Smooth muscle cell (in vitro differentiated cells): ENCODE measurements at regions not wholly inside any gene's neighbourhood (a gene's known extent, or its start where the extent isn't known, plus 50 kb on each side); places are given as distances from the start of the nearest gene placed in this dataset.

Experiments used
- DNase-seq: peaks from one replicate; lab custom pipeline; 2025; ENCODE audit not compliant: unreplicated experiment; lab: John Stamatoyannopoulos, UW
- H2AFZ ChIP-seq: fragments of 200-600 bp; sonication (generic); 2 replicates; pipeline ENCODE4 v1.6.0; 2016; ENCODE audit warnings: antibody characterized with exemption, low read depth, mild to moderate bottlenecking
- H3F3A ChIP-seq: fragments of 200-600 bp; sonication (generic); 2 replicates; pipeline ENCODE4 v1.6.0; 2017; ENCODE audit warnings: antibody characterized with exemption, low read depth
- H3K27ac ChIP-seq: fragments of 200-600 bp; sonication (generic); 2 replicates; pipeline ENCODE4 v1.5.1; 2016; ENCODE audit warnings: low read depth, mild to moderate bottlenecking
- H3K27me3 ChIP-seq: fragments of 200-600 bp; sonication (generic); 2 replicates; pipeline ENCODE4 v1.6.1; 2016; ENCODE audit warnings: low read depth, mild to moderate bottlenecking
- H3K36me3 ChIP-seq: fragments of 200-600 bp; sonication (generic); 2 replicates; pipeline ENCODE4 v1.5.1; 2016; ENCODE audit warnings: low read depth
- H3K4me1 ChIP-seq: fragments of 200-600 bp; sonication (generic); 2 replicates; pipeline ENCODE4 v1.5.1; 2016; ENCODE audit warnings: low read depth
- H3K4me2 ChIP-seq: fragments of 200-600 bp; sonication (generic); 2 replicates; pipeline ENCODE4 v1.6.0; 2016; ENCODE audit warnings: mild to moderate bottlenecking
- H3K4me3 ChIP-seq: fragments of 200-600 bp; sonication (generic); 2 replicates; pipeline ENCODE4 v1.5.1; 2016; ENCODE audit warnings: mild to moderate bottlenecking
- H3K79me2 ChIP-seq: fragments of 200-600 bp; sonication (generic); 2 replicates; pipeline ENCODE4 v1.6.0; 2016; ENCODE audit warnings: low read depth, mild to moderate bottlenecking
- H3K9ac ChIP-seq: fragments of 200-600 bp; sonication (generic); 2 replicates; pipeline ENCODE4 v1.6.0; 2016; ENCODE audit warnings: low read depth
- H3K9me3 ChIP-seq: fragments of 200-600 bp; sonication (generic); replicated peaks from 2 replicates; pipeline ENCODE4 v1.5.1; 2016; ENCODE audit warnings: low read depth
- H4K20me1 ChIP-seq: fragments of 200-600 bp; sonication (generic); 2 replicates; pipeline ENCODE4 v1.6.0; 2016; ENCODE audit warnings: low read depth
- CTCF ChIP-seq: fragments of 200-600 bp; sonication (generic); IDR thresholded peaks from 2 replicates; pipeline ENCODE4 v1.5.1; 2017; ENCODE audit warnings: borderline replicate concordance, mild to moderate bottlenecking, antibody characterized with exemption; ENCODE audit not compliant: insufficient read depth, poor library complexity, severe bottlenecking
- WGBS: methylation state at CpG from one replicate; pipeline ENCODE4 v1.1.7; 2016; ENCODE audit warnings: low lambda C conversion rate; 5-methylcytosine and 5-hydroxymethylcytosine counted together

DNA sequence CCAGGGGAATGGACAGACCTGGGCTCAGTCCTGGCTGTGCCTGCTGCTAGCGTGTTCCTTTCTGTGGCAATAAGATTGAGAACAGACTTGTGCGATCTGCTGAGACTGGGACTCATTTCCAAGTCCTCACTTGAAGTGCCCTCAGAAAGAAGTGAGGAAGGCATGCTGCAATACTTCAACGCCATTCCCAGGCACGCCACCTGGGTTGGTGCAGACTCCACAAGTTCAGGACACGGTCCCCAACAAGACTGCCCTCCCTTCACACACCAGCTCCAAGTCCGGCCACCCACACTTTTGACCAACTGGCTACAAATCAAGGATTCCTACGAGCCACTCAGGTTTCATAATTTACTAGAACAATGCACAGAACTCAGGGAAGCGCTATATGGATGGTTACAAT, 391.8 kb upstream of the SULF2 start:
- Histone ChIP-seq H3K27ac (no peak overlapping the region), H3K79me2 (no peaks in the 10 kb centered on the region)

DNA sequence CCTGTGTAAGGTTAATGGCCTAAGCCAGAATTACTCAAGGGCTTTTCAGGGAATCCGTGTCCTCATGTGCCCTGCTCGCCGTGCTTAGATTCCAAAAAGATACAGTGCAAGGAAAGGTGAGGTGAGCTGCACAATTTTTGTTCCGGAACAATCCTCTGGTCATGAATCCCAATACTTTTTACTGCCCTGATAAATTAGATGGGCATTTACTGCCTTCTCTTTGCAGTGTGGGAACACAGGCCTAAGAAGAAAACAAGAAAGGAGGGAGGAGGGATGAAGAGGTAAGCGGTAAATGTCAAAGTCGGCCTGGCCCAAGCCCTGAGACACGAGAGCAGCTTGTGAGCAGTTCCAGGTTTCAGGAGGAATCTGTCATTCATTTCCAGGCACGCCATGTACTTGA, 390.9 kb upstream of the SULF2 start:
- Histone ChIP-seq H3K9me3 (no peaks in the 10 kb centered on the region), H3F3A (no peaks in the 10 kb centered on the region), H2AFZ (no peak overlapping the region), H3K4me1 (peaks cover 9% of the 10 kb centered on the region), H3K4me2 (no peak overlapping the region), H3K27ac (no peak overlapping the region), H3K9ac (no peak overlapping the region), H3K79me2 (no peaks in the 10 kb centered on the region), H3K27me3 (no peaks in the 10 kb centered on the region), H3K36me3 (no peaks in the 10 kb centered on the region), H4K20me1 (no peaks in the 10 kb centered on the region), H3K4me3 (no peak overlapping the region)
- DNase-seq, result no peak
- WGBS, result 94% methylated on average over 8 of the region's 8 CpGs
- TF ChIP-seq CTCF, result no peak

More for the DNA sequence above, 391.8 kb upstream of the SULF2 start:
- Histone ChIP-seq H3K9ac (no peak overlapping the region), H3K36me3 (no peaks in the 10 kb centered on the region), H3K4me3 (no peak overlapping the region), H3K9me3 (no peaks in the 10 kb centered on the region), H4K20me1 (no peaks in the 10 kb centered on the region), H3K27me3 (no peaks in the 10 kb centered on the region), H2AFZ (no peak overlapping the region), H3K4me1 (peaks cover 9% of the 10 kb centered on the region), H3K4me2 (no peak overlapping the region), H3F3A (no peaks in the 10 kb centered on the region)
- WGBS, result 97% methylated on average over 8 of the region's 8 CpGs
- no peak for TF ChIP-seq CTCF
- no peak for DNase-seq

DNA sequence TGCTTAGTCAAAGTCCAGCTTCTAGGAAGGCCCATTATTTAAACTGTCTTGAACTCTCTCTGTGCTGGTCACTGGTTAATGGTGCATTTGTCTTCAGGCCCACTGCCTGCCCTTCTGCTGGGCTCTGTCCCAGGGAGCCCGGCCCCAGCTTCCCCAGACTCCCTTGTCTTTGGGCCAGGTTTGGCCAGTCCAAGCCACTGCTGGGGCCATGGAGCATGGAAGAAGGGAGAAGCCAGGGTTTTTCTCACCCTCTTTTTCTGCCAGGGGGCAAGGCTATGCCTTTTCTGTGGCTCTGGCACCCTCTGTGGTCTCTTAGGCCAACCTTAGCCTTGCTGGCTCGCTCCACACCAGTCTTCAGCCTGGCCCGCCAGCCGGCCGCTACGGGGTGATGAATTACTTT, 390.0 kb upstream of the SULF2 start:
- no peaks in the 10 kb centered on the region for H3K36me3 ChIP-seq
- no peaks in the 10 kb centered on the region for H3F3A ChIP-seq
- no peak overlapping the region for H2AFZ ChIP-seq
- H3K4me2 ChIP-seq, result no peak overlapping the region
- no peak overlapping the region for H3K27ac ChIP-seq
- H3K9ac ChIP-seq, result no peak overlapping the region
- no peak overlapping the region for H3K4me3 ChIP-seq
- H3K27me3 ChIP-seq, result peaks cover 3% of the 10 kb centered on the region
- H3K9me3 ChIP-seq, result no peaks in the 10 kb centered on the region
- no peaks in the 10 kb centered on the region for H4K20me1 ChIP-seq
- DNase-seq, result no peak
- peaks cover 9% of the 10 kb centered on the region for H3K4me1 ChIP-seq
- no peaks in the 10 kb centered on the region for H3K79me2 ChIP-seq
- 90% methylated on average over 6 of the region's 6 CpGs for WGBS
- no peak for TF ChIP-seq CTCF

GRCh38 chr20:48172357-48172702, 387.0 kb upstream of the SULF2 start:
- H4K20me1 ChIP-seq, result no peaks in the 10 kb centered on the region
- no peak for TF ChIP-seq CTCF
- H2AFZ ChIP-seq, result no peak overlapping the region
- no peaks in the 10 kb centered on the region for H3K79me2 ChIP-seq
- no peaks in the 10 kb centered on the region for H3K4me1 ChIP-seq
- no peaks in the 10 kb centered on the region for H3K36me3 ChIP-seq
- no peaks in the 10 kb centered on the region for H3K9me3 ChIP-seq
- H3K4me2 ChIP-seq, result no peak overlapping the region
- no peaks in the 10 kb centered on the region for H3F3A ChIP-seq
- H3K4me3 ChIP-seq, result no peak overlapping the region
- peaks cover 3% of the 10 kb centered on the region for H3K27me3 ChIP-seq
- no peak overlapping the region for H3K27ac ChIP-seq
- H3K9ac ChIP-seq, result no peak overlapping the region
- WGBS, result 85% methylated on average over 1 of the region's 1 CpG
- no peak for DNase-seq
